ENCODE measurements at regions not wholly inside any gene's neighbourhood (a gene's known extent, or its start where the extent isn't known, plus 50 kb on each side); places are given as distances from the start of the nearest gene placed in this dataset.

GRCh38 chr9:107690021-107690420 lies 200.5 kb upstream of the KLF4 start:
- DNase-seq: no peak

GRCh38 chr9:107688728-107689127 lies 199.2 kb upstream of the KLF4 start:
- no peak for DNase-seq

- DNase-seq: no peak
Measured at GRCh38 chr9:107685901-107686300, 196.3 kb upstream of the KLF4 start.

- DNase-seq: no peak
Measured at GRCh38 chr9:107685376-107685775, 195.8 kb upstream of the KLF4 start.

GRCh38 chr9:107684224-107684623 lies 194.7 kb upstream of the KLF4 start:
- DNase-seq: no peak

GRCh38 chr9:107683566-107683965 lies 194.0 kb upstream of the KLF4 start:
- DNase-seq: no peak

- no peak for DNase-seq
Measured at GRCh38 chr9:107681988-107682387, 192.4 kb upstream of the KLF4 start.

GRCh38 chr9:107675351-107676259 lies 186.0 kb upstream of the KLF4 start:
- no peak for DNase-seq

- DNase-seq: no peak
Measured at GRCh38 chr9:107674721-107675277, 185.2 kb upstream of the KLF4 start.

- no peak for DNase-seq
Measured at GRCh38 chr9:107673861-107674720, 184.5 kb upstream of the KLF4 start.

GRCh38 chr9:107671588-107671987 lies 182.0 kb upstream of the KLF4 start:
- DNase-seq: no peak

GRCh38 chr9:107669422-107669821 lies 179.9 kb upstream of the KLF4 start:
- DNase-seq: no peak

GRCh38 chr9:107667231-107668070 lies 177.9 kb upstream of the KLF4 start:
- DNase-seq: peak; percentile 56

- DNase-seq: no peak
Measured at GRCh38 chr9:107665057-107665456, 175.5 kb upstream of the KLF4 start.

GRCh38 chr9:107660976-107661375 lies 171.4 kb upstream of the KLF4 start:
- DNase-seq: no peak

- peak; percentile 63 for DNase-seq
Measured at GRCh38 chr9:107653263-107653821, 163.8 kb upstream of the KLF4 start.

GRCh38 chr9:107650995-107651394 lies 161.4 kb upstream of the KLF4 start:
- DNase-seq: no peak

- no peak for DNase-seq
Measured at GRCh38 chr9:107650321-107650720, 160.8 kb upstream of the KLF4 start.

- DNase-seq: peak; percentile 27
Measured at GRCh38 chr9:107648153-107648715, 158.7 kb upstream of the KLF4 start.

- no peak for DNase-seq
Measured at GRCh38 chr9:107647611-107648010, 158.0 kb upstream of the KLF4 start.

- DNase-seq: no peak
Measured at GRCh38 chr9:107647141-107647540, 157.6 kb upstream of the KLF4 start.

- no peak for DNase-seq
Measured at GRCh38 chr9:107645464-107645833, 155.9 kb upstream of the KLF4 start.
